GM20431 (cell line): ENCODE measurements at regions not wholly inside any gene's neighbourhood (a gene's known extent, or its start where the extent isn't known, plus 50 kb on each side); places are given as distances from the start of the nearest gene placed in this dataset.

ENCODE experiments used
- in situ Hi-C: fragments of 300-500 bp; cut with MseI, MboI; formaldehyde crosslinking; loops from one replicate; pipeline ENCODE4 v1.15.0; 2020; ENCODE audit warnings: low sequenced_read_pairs; ENCODE audit not compliant: unreplicated experiment

- in situ Hi-C loops: no loop called here
These were observed 57.9 kb downstream of the NPY start for GRCh38 chr7:24341691-24342413.

- in situ Hi-C loops: no loop called here
These were observed 59.6 kb downstream of the NPY start for GRCh38 chr7:24343614-24344013.

GRCh38 chr7:24346129-24346528, 62.1 kb downstream of the NPY start:
- in situ Hi-C loops: no loop called here

- in situ Hi-C loops: no loop called here
These were observed 62.7 kb downstream of the NPY start for GRCh38 chr7:24346716-24347115.

GRCh38 chr7:24349339-24349738, 65.3 kb downstream of the NPY start:
- in situ Hi-C loops: no loop called here

- in situ Hi-C loops: no loop called here
These were observed 70.5 kb downstream of the NPY start for GRCh38 chr7:24354456-24354855.

GRCh38 chr7:24356718-24357386, 72.9 kb downstream of the NPY start:
- in situ Hi-C loops: no loop called here

GRCh38 chr7:24361001-24361400, 77.0 kb downstream of the NPY start:
- in situ Hi-C loops: no loop called here

- in situ Hi-C loops: no loop called here
These were observed 81.6 kb downstream of the NPY start for GRCh38 chr7:24365606-24366005.

- in situ Hi-C loops: no loop called here
These were observed 82.9 kb downstream of the NPY start for GRCh38 chr7:24366876-24367275.

GRCh38 chr7:24368161-24368560, 84.2 kb downstream of the NPY start:
- in situ Hi-C loops: no loop called here

GRCh38 chr7:24370541-24370940, 86.6 kb downstream of the NPY start:
- in situ Hi-C loops: no loop called here

GRCh38 chr7:24372961-24373955, 89.3 kb downstream of the NPY start:
- in situ Hi-C loops: no loop called here

- in situ Hi-C loops: no loop called here
These were observed 95.1 kb downstream of the NPY start for GRCh38 chr7:24378871-24379616.

- in situ Hi-C loops: no loop called here
These were observed 98.0 kb downstream of the NPY start for GRCh38 chr7:24381894-24382505.

GRCh38 chr7:24383055-24383454, 99.1 kb downstream of the NPY start:
- in situ Hi-C loops: no loop called here

GRCh38 chr7:24384362-24385030, 100.5 kb downstream of the NPY start:
- in situ Hi-C loops: no loop called here

- in situ Hi-C loops: no loop called here
These were observed 104.2 kb downstream of the NPY start for GRCh38 chr7:24388212-24388611.
